Islet of Langerhans (tissue), 1 donor: ENCODE measurements at regions not wholly inside any gene's neighbourhood (a gene's known extent, or its start where the extent isn't known, plus 50 kb on each side); places are given as distances from the start of the nearest gene placed in this dataset.

Source experiments
- FAIRE-seq: peaks from one replicate; lab custom pipeline; 2011; peaks lifted over from hg19 to GRCh38; lab: Jason Lieb, UNC

DNA sequence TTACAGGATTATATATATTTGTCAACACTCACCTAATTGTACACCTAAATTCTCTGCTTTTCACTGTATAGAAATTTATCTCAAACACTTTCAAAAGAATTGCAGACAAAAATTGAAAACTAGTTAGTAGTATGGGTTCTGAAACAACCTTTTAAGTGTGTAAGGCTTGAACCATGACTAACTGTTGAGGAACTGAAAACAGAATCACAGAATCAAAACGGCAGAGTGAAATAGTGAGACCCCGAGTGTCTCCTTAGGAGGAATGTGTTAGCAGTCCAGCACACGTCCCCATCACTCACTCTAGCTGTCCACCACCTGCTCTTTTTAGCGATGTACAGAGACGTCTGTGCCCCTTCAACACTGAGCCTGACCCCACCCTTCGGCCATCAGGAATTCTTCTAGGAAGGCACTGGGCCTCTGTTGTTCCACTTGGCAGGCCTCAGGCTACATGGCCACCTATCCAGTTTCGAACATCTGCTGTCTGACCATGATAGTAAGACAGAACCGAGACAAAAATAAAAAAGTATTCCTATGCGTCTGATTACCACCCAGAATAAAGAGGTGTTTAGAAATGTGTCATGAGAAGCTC is 227.4 kb downstream of the C6orf118 start:
- FAIRE-seq, result no peak

DNA sequence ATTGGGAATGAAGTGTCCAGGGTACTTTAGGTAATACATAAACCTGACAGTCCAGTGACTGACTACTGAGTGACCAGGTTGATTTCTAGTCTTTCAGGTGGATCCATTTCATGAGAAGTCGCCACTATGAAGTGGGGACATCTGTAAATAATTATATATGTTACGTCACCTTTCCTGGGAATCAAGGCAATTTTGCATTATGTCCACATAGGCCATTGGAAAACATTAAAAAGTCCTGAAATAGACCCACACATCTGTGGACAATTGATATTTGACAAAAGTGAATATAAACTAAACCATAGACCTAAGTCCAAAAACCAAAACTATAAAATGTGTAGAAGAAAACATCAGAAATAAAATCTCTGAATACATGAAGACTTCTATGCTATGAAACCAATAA is 231.5 kb downstream of the C6orf118 start:
- no peak for FAIRE-seq

DNA sequence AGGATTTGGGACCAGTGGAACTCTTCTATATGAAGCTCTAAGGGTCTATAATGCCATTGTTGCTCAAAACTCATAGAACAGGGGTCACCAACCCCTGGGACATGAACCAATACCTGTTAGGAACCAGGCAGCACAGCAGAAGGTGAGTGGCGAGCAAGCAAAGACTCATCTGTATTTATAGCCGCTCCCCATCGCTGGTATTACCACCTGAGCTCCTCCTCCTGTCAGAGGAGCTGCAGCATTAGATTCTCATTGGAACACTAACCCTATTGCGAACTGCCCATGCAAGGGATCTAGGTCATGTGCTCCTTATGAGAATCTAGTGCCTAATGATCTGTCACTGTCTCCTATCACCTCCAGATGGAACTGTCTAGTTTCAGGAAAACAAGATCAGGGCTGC is 237.5 kb downstream of the C6orf118 start:
- FAIRE-seq, result no peak

DNA sequence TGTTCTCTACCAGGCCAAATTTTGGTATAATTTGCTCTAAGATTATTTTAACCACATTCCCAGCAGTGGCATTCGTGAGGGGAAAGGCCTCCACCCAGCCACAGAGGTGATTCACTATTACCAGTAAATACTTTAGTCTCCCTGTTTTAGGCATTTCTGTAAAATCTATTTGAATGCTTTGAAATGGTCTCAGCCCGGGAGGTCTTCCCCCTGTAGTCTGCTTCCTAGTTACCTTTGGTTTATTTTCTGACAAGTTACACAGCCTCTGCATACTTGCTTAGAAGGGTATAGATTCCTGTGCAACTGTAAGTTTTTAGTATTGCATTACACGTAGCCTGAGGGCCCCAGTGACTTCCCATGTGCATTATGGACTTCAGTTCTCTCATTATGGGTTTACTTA is 248.7 kb downstream of the C6orf118 start:
- FAIRE-seq, result no peak

DNA sequence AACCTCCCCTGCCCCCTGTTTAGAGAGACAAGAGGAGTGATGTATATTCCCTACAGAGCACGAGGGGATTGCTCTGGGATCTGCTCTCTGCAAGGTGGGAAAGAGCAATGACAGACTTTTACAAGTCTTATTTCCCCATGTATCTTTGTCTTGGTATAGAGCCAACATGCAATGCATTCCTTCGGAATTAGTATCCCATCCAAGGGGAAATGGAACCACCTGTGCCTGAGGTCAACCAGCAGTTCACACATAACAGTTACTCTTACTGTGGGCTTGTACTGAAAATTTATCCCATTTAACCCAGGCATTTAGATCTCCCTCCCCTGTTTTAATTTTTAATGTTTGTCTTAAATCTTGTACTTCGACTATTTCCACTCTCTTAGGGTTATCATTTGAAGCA is 250.4 kb downstream of the C6orf118 start:
- no peak for FAIRE-seq

DNA sequence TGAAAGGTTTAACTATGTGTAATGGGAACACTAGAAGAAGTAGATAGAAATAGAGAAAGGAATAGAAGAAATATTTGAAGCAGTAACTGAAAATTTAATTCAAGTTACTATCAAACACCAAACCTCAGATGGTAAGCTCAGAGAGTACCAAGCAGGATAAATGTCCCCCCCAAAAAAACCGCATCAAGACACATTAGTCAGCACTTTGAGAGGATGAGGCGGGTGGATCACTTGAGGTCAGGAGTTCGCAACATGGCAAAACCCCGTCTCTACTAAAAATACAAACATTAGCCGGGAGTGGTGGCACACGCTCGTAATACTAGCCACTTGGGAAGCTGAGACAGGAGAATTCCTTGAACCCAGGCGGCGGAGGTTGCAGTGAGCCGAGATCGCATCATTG is 253.1 kb downstream of the C6orf118 start:
- FAIRE-seq, result no peak

DNA sequence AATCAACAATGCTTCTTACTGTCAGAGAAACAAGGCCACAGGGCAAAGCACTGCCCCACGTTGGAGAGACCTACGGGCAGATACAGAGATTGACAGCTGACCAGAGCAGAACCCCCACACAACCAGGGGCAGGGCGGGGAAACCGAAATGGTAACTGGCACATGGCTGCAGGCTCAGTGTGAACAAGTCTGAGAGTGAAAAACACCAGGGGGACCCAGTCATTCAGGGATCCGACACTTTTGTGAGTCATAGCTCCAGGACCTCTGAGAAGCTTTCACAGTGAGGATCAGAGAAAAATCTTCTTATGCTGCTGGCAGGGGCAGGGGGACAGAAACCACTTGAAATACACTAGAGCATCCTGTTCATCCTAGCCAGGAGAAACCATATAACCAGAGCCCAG is 254.2 kb downstream of the C6orf118 start:
- no peak for FAIRE-seq

DNA sequence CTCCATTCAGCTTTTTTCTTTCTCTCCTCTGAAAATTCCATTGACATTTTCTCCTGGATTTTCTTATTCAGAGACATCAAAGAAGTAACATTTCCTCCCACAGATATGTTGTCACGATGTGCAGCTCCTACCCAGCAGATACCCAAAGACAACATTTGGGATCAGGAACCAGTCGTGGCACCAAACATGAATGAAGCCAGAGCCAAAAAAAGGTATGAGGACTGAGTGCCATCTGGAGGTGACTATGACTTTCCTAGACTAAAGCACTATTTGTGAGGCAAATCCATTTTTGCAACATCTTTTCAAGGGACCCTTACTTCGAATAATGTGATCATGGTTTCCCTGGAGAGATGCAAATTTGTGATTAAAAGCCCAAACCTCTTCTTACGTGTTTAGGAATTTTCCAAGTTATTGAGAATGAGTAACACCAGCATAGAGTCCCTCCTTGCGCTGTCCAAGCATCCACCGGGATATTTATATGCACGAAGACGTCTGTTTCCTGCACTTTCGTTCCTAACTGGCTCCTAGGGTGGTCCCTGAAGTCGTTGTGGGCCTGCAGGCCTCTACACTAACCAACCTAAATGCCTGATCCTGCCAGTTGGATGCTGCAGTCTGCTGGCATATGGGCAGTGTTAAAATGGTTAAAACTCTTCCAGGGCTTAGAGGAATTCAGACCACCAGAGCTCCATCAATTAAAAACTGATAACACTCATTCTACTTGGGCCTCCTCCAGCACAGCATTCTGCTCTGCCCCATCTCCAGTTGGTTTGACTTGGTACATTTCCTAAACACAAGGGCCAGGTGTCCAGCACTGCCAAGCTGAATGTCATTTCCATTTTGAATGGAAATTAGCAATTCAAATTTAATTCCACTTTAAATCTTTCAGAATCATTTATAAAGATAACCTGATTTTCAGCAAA is 256.6 kb downstream of the C6orf118 start:
- FAIRE-seq, result no peak

DNA sequence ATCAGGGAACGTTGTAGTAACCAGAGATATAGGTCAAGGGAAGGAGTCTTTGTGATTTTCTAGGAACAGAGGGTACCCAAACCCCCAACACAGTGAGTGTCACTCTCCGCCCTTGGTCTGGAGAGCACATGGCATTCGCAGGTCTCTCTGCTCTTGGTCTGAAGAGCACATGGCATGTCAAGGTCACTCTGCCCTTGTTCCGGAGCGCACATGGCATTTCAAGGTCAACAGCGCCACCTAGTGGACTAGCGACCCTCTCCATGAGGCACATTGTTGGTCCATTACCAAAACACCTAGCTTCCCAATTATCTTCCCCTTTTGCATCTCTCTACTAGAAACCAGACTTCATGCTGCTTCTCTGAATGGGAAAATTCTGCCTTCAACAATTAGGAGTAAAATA is 260.0 kb downstream of the C6orf118 start:
- FAIRE-seq, result no peak

DNA sequence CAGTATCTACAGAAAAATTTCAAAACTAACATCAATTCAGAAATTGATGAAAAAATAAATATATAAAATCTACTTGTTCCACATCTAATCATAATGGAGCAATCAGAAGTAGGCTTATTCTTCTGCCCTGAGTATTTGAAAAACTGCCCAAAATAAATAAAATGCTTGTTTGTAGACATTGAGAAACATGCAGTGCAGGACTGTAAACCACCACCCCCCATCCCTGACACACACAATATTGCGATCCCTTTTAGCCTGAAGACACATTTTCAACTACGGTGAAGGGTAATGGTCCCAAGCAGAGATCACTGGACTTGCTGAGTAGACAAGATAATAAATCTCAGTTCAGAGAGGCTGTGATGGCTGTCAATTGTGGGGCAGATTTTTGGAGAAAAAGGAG is 261.5 kb downstream of the C6orf118 start:
- FAIRE-seq, result no peak

DNA sequence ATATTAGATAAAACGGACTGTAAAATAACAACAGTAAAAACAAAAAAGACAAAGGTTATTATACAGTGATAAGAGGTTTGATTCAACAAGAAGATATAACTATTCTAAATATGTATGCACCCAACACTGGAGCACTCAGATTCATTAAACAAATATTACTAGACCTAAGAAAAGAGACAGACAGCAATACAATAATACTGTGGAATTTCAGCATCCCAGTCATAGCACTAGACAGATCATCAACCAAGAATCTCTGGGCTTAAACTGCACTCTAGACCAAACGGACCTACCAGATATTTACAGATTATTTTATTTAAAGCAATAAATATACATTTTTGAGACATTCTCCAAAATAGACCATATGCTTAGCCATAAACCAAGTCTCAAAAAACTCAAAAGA is 263.8 kb downstream of the C6orf118 start:
- no peak for FAIRE-seq

DNA sequence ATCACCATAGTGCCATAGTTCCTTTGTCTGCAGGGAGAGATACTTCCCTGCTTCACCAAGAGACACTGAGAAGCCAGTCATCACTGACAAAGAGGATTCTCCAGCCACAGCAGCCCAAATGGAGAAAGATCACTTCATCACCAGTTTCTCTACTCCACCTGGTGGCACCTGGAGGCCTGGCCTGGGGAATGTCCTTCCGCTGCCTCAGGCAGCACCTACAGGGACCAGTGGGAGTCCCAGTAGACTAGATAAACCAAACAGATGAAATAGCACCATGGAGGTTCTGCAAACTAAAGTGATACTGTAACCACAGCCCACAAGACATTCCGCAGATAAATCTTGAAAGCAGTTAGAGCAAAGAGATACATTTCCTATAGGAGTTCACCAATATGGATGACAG is 266.5 kb downstream of the C6orf118 start:
- FAIRE-seq, result no peak

DNA sequence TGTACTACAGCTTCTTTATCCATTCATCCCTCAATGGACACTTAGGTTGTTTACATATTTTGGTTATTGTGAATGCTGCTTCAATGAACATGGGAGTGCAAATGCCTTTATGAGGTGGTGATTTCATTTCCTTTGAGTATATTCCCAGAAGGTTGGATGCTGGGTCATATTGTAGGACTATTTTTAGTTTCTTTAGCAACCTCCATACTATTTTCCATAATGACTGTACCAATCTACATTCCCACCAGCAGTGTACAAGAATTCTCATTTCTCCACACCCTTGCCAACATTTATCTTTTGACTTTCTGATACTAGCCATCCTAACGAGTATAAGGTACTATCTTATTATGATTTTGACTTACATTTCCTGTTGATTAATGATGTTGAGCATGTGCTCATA is 269.0 kb downstream of the C6orf118 start:
- no peak for FAIRE-seq

DNA sequence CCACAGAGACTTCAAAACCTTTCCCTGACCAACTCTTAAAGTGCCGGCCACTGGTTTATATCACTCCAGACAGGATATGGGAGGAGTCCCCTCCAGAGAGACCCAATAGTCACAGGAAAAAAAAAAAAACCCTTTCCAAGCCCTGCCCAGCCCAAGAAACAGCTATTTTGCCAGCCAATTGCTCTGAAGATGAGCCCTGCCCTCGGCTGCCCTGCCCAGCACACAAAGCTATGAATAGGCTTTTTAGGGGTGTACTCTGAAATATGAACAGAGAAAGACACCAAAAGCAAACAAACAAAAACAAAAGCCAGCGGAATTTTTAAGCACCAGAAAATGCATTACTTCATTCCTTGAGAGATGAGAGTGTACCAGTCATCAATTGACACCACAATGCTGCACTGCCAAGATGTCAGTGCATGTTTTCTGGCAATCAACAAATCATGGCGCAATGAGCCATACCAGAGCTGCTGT is 275.1 kb downstream of the C6orf118 start:
- no peak for FAIRE-seq

DNA sequence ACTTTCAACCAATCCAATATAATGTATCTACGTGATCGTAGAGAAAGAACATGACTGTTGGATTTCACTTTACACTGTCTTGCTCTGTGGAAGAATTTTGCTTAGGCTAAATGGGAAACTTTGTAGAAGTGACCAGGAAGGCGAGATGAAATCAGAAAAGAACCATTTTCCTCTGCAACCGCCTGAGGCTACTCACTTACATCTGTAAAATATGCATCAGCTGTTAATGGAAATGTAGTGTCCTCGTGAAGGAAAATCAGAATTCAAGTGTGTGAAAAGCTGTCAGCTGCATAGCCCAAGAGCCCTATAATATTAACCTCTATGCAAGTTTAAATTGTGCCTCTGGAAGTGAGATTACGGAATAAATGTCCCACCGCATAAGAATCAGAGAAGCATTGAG is 277.9 kb downstream of the C6orf118 start:
- FAIRE-seq, result no peak

DNA sequence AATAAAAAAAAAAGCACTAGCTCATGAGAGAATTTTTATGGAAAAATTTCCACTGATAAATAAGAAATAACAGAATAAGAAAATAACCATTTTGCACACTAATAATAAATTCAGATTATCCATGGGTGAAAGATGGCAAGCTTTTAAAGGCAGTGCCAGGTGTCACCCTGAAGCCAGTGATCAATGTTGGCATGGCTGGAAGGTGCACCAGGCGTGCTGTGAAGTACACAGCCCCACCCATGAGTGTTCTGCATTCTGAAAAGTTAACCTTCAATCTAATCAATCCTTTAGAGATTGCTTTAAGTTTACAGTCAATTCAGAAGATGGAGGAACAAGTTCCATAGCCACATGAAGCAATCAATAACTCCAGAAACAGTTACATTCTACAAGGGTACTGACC is 284.4 kb downstream of the C6orf118 start:
- no peak for FAIRE-seq

DNA sequence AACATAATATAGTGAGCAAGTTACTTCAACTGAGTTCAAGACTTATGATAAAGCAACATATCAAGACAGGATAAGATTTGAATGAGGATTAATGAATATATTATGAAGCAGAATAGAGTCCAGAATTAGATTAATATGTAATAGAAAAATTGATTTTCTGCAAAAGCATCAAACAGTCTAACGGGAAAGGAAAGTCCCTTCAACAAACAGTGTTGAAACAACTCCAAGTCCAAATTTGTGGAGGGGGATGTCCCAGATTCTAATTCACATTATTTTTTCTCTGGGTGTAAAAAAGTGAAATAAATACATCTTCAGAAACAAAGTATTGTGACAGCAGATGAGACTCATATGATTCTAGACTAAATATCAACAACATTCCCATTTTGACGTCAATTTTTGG is 289.7 kb downstream of the C6orf118 start:
- FAIRE-seq, result no peak

DNA sequence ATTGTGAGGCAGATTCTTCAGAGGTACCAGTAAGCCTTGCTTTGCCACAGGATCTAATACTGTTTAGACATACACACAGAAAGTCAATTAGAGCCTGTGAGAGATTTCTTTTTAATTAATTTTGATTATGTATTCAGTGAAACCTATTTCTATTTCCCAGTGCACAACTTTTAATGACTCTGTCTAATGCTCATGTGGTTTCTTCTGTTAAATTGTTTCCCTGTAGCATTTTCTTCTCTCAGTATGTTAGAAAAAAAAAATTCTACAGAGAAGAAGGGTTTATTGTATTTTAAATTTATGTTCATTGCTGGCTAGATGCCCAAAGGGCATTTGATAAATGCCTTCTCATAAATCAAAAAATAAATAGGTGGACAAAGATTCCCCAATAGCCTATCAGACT is 293.7 kb downstream of the C6orf118 start:
- FAIRE-seq, result no peak

DNA sequence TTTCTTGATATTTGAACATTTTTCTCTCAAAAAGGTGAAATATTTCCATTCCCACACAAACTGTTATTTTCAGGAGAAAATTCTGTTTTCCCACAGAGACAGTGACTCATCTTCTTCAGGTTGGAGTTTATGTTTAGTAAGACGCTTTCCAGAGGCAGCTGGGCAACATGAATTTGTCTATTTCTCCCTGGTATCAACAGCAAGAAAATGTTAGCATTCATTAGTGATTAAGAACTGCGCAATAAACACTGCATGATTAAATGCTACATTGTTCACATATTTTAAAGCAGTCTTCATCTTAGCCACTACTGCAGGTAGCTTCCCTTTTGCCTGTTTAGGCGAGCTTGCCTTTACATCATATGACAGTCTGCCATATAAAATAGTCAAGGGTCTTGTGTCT is 295.7 kb downstream of the C6orf118 start:
- no peak for FAIRE-seq

DNA sequence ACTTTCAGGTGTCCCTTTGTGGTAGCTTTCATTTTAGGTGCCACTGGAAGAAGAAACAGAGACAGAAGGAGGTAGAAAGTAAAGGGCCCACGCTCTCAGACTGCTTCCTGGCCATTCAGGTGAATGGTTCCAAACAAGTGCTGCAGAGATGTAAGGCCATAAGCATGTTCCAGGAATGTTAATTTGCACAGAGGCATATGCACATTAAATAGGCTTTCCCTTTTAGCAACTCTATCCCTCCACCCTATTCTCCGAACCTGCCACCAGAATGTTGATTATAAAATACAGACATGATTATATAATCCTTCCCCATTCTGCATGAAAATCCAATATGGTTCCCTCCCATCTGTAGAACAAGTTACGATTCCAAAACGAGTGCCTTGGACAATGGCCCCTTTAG is 297.2 kb downstream of the C6orf118 start:
- FAIRE-seq, result no peak

DNA sequence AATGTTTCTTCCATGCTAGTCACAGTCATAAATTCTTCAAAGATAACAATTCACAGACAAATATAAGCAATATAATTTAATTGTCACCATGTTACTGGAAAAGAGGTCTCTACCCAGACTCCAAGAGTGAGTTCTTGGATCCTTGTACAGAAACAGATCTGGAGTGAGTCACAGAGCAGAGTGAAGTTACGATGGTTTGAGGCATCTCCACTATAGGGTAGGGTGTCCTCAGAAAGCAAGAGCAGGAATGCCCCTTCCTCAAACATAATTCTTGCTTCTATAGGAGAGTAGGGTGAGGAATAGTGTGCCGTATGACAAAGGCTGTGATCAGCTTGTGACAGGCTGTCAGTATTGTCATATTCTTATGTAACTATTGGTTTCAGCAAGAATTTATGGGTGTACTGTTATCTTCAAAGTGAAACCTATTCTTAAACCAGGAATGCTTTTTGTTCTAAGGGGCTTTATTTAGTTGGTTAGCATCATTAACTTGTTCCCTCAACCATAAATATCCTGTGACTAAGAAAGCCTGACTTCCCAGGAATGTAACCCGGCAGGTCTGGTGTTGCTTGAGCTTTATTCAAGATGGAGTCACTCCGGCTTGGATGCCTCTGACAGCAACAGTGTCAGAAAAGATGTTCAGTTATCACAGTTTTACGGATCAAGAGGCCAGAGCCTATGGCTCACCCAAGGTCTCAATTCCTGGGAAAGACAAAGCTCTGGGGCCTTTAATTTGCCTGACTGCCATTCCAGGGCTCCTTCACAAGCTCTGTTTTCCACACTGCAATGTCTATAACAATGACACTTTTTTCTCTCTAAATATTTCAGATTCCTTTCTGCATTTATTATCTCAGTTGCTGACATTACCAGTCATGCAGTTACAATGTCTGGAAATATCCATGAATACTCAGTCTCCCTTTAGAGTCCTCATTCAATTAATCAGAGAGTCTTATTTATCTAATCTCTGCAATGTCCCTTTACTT is 298.6 kb downstream of the C6orf118 start:
- FAIRE-seq, result no peak

DNA sequence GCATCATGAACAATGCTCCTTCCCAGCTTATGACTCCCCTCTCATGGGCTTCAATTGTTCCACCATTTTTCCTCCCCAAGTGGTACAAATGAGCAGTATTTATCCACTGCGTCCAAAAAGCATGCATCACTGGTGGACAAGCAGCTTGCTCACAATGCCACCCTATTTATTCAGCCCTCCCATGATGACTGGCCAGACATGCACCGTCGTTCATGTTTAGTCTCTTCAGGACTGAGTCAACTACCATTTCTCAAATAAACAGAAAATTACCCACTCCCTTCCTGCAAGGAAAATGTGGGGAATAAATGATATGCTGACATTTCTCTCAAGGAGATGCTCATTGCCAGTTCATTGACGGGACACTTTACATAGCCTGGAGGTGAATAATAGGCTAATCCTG is 300.4 kb downstream of the C6orf118 start:
- FAIRE-seq, result no peak

DNA sequence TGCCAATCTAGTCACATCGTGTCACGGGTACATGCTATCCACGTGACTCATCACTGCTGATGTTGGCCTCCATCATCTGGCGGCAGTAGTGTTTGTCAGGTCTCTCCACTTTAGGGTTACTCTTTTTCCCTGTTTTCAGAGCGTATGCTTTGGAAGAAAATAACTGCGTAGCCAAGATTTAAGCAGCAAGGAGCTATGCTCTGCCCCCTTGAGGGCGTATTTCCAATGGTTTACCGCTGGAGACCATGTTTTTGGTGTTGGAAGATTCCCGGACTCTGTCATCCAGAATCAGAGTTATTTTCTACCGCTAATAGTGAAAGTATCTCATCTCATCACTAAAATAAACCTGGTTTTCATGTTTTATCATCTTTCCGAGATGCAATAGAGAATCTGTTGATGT is 306.5 kb downstream of the C6orf118 start:
- FAIRE-seq, result no peak
